B cell (primary cell): ENCODE measurements at regions not wholly inside any gene's neighbourhood (a gene's known extent, or its start where the extent isn't known, plus 50 kb on each side); places are given as distances from the start of the nearest gene placed in this dataset.

ENCODE experiments used
- CTCF ChIP-seq: fragments of 200-600 bp; IDR thresholded peaks from one replicate; pipeline ENCODE4 v1.8.0; 2022; ENCODE audit warnings: antibody characterized with exemption, mild to moderate bottlenecking
- EZH2 ChIP-seq: IDR thresholded peaks from 2 replicates; pipeline ENCODE4 v1.6.1; 2012; ENCODE audit warnings: borderline replicate concordance, low read depth, mild to moderate bottlenecking, moderate library complexity, low read length; ENCODE audit not compliant: insufficient read depth, poor library complexity, severe bottlenecking

- TF ChIP-seq CTCF (no peak), EZH2 (no peak)
Observed at GRCh38 chr20:24766143-24766527, 182.9 kb upstream of the CST7 start.
